IMR-90 (cell line): ENCODE measurements at regions not wholly inside any gene's neighbourhood (a gene's known extent, or its start where the extent isn't known, plus 50 kb on each side); places are given as distances from the start of the nearest gene placed in this dataset.

Experiments
- CTCF ChIP-seq: conservative IDR thresholded peaks from 2 replicates; pipeline ENCODE4 v1.5.1; 2012; ENCODE audit warnings: mild to moderate bottlenecking, low read depth, low read length, improper control_type of control experiment
- FOS ChIP-seq: fragments of 150-350 bp; IDR thresholded peaks from 2 replicates; pipeline ENCODE4 v1.6.1; 2016; ENCODE audit warnings: low read depth, low read length
- MAZ ChIP-seq: IDR thresholded peaks from 2 replicates; pipeline ENCODE4 v1.6.1; 2012; ENCODE audit warnings: low read depth, mild to moderate bottlenecking, low read length, improper control_type of control experiment, moderate library complexity, borderline replicate concordance
- POLR2A ChIP-seq: IDR thresholded peaks from 2 replicates; pipeline ENCODE4 v1.6.1; 2012; ENCODE audit warnings: mild to moderate bottlenecking, low read depth, low read length
- RAD21 ChIP-seq: IDR thresholded peaks from 2 replicates; pipeline ENCODE4 v1.6.1; 2012; ENCODE audit warnings: low read length, improper control_type of control experiment
- RCOR1 ChIP-seq: IDR thresholded peaks from 2 replicates; pipeline ENCODE4 v1.6.1; 2012; ENCODE audit warnings: mild to moderate bottlenecking, low read length, improper control_type of control experiment; ENCODE audit not compliant: insufficient replicate concordance
- RFX5 ChIP-seq: IDR thresholded peaks from 2 replicates; pipeline ENCODE4 v1.8.0; 2012; ENCODE audit warnings: low read depth, mild to moderate bottlenecking, low read length, moderate library complexity
- SMC3 ChIP-seq: fragments of 150-350 bp; IDR thresholded peaks from 2 replicates; pipeline ENCODE4 v1.6.1; 2016; ENCODE audit warnings: low read depth, mild to moderate bottlenecking, antibody characterized with exemption, low read length, moderate library complexity
- TF ChIP-seq, protein P1 (sequence below): fragments of 150-350 bp; IDR thresholded peaks from 2 replicates; pipeline ENCODE4 v1.6.1; 2017; ENCODE audit warnings: mild to moderate bottlenecking, antibody characterized with exemption, low read length, low read depth

DNA sequence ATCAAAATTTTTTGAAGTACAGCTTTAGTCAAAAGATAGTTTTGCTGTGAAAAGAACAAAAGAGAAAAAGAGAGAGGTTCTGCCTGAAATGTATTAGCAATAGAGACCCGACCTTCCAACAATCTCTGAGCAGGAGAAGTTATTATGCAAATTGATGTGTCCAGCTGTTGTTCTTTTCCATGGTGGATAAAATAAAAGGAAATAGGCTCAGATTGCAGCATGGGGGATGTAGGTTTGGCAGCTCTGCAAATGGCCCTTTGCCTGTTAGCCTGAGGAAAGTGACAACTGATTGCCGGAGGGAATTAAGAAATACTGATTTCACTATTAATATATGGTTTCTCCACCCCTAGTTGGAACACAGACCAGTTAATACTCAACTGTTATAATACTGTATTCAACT is 1283.2 kb upstream of the NXPH2 start:
- TF ChIP-seq RFX5 (no peak), SMC3 (no peak), CTCF (no peak), POLR2A (no peak), RAD21 (no peak), RCOR1 (no peak), FOS (no peak), MAZ (no peak)
- TF ChIP-seq, protein P1, sequence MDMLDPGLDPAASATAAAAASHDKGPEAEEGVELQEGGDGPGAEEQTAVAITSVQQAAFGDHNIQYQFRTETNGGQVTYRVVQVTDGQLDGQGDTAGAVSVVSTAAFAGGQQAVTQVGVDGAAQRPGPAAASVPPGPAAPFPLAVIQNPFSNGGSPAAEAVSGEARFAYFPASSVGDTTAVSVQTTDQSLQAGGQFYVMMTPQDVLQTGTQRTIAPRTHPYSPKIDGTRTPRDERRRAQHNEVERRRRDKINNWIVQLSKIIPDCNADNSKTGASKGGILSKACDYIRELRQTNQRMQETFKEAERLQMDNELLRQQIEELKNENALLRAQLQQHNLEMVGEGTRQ, result no peak
